ENCODE measurements at regions not wholly inside any gene's neighbourhood (a gene's known extent, or its start where the extent isn't known, plus 50 kb on each side); places are given as distances from the start of the nearest gene placed in this dataset.

DNA sequence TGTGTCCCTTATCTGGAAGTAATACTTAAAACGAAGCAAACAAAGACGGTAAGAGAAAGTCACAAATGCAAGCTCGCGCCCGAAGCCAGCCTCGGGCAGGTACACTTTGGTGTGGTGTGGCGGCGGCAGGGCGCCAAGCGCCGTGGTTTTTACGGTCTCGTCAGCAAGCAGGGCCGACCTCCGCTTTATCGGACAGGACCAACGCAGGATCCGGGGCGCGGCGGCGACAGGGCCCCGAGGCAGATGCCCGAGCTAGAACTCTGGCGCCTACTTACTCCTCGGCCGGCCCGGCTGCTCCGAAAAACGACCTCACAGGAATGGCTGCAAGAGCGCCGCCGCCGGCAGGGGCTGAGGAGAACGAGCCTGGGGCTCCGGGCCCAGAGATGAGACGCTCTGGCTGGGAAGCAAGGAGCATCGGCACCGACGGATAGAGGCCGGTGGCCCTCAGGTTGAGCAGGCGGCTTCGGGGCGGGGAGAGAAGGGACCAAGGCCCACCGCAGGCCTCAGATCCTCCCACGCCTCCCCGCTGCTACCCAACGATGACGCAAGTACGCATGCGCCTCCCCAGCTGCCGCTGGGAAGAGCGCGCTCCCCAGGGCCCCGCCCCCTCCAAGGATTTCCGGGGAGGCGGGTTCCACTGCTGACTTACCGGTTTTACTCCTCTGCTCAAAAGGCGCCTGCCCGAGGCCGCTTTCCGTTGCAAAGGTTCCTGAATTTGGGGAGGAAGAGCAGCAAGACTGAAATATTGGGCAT is 60.6 kb downstream of the FAM217A start (continued):
- TF ChIP-seq WHSC1 (IDR thresholded peaks at IDR 0.05; ENCODE audit: low read length) (no peak), SRSF7 (optimal IDR thresholded peaks at IDR 0.05; ENCODE audit: low read depth, low read length) (no peak), L3MBTL2 (IDR thresholded peaks at IDR 0.05) (peak; percentile 78), SRSF3 (IDR thresholded peaks at IDR 0.05; ENCODE audit: insufficient read depth, low read length) (peak; percentile 79; the same call in 1 of the 2 replicates), MEF2D (tag; conservative IDR thresholded peaks at IDR 0.05; ENCODE audit: low read depth) (no peak), KDM5B (IDR thresholded peaks at IDR 0.05; ENCODE audit: insufficient replicate concordance, low read depth, low read length) (no peak), PTRF (tag; IDR thresholded peaks at IDR 0.05) (no peak), ZSCAN29 (IDR thresholded peaks at IDR 0.05) (peak; percentile 74), CBX5 (IDR thresholded peaks at IDR 0.05; ENCODE audit: borderline replicate concordance, low read depth) (no peak), ZNF79 (CRISPR knock-in tag; IDR thresholded peaks at IDR 0.05; ENCODE audit: low read depth) (no peak), ZNF830 (CRISPR knock-in tag; IDR thresholded peaks at IDR 0.05) (peak; percentile 60; the same call in 1 of the 2 replicates), PHF20 (IDR thresholded peaks at IDR 0.05; ENCODE audit: partially characterized antibody) (peak; percentile 63), BRCA1 (IDR thresholded peaks at IDR 0.05) (no peak), BRCA1 (CRISPR knock-in tag; IDR thresholded peaks at IDR 0.05) (no peak), RCOR1 (IDR thresholded peaks at IDR 0.05; ENCODE audit: borderline replicate concordance in 1 of 2, low read depth in 2 of 2, low read length in 2 of 2) (peak; percentile 27 to 80; a peak in 2 of 4 replicates), KLF10 (CRISPR knock-in tag; IDR thresholded peaks at IDR 0.05) (no peak), SMC3 (conservative IDR thresholded peaks at IDR 0.05; ENCODE audit: insufficient read depth, low read depth, low read length) (0 out of 2 replicates have a peak, but pooled peaks have one; percentile 8), HMGN3 (IDR thresholded peaks at IDR 0.05; ENCODE audit: borderline replicate concordance, extremely low read depth, insufficient read length, low read depth, low read length) (peak; percentile 93), ZNF217 (CRISPR knock-in tag; IDR thresholded peaks at IDR 0.05) (no peak)
- TF ChIP-seq, protein P1, sequence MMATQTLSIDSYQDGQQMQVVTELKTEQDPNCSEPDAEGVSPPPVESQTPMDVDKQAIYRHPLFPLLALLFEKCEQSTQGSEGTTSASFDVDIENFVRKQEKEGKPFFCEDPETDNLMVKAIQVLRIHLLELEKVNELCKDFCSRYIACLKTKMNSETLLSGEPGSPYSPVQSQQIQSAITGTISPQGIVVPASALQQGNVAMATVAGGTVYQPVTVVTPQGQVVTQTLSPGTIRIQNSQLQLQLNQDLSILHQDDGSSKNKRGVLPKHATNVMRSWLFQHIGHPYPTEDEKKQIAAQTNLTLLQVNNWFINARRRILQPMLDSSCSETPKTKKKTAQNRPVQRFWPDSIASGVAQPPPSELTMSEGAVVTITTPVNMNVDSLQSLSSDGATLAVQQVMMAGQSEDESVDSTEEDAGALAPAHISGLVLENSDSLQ (IDR thresholded peaks at IDR 0.05): no peak
- TF ChIP-seq, protein P2, sequence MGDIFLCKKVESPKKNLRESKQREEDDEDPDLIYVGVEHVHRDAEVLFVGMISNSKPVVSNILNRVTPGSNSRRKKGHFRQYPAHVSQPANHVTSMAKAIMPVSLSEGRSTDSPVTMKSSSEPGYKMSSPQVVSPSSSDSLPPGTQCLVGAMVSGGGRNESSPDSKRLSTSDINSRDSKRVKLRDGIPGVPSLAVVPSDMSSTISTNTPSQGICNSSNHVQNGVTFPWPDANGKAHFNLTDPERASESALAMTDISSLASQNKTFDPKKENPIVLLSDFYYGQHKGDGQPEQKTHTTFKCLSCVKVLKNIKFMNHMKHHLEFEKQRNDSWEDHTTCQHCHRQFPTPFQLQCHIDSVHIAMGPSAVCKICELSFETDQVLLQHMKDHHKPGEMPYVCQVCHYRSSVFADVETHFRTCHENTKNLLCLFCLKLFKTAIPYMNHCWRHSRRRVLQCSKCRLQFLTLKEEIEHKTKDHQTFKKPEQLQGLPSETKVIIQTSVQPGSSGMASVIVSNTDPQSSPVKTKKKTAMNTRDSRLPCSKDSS (IDR thresholded peaks at IDR 0.05; ENCODE audit: low read depth, partially characterized antibody): no peak
- TF ChIP-seq, protein P3, sequence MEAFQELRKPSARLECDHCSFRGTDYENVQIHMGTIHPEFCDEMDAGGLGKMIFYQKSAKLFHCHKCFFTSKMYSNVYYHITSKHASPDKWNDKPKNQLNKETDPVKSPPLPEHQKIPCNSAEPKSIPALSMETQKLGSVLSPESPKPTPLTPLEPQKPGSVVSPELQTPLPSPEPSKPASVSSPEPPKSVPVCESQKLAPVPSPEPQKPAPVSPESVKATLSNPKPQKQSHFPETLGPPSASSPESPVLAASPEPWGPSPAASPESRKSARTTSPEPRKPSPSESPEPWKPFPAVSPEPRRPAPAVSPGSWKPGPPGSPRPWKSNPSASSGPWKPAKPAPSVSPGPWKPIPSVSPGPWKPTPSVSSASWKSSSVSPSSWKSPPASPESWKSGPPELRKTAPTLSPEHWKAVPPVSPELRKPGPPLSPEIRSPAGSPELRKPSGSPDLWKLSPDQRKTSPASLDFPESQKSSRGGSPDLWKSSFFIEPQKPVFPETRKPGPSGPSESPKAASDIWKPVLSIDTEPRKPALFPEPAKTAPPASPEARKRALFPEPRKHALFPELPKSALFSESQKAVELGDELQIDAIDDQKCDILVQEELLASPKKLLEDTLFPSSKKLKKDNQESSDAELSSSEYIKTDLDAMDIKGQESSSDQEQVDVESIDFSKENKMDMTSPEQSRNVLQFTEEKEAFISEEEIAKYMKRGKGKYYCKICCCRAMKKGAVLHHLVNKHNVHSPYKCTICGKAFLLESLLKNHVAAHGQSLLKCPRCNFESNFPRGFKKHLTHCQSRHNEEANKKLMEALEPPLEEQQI (IDR thresholded peaks at IDR 0.05): no peak
